GM12878 (cell line): ENCODE measurements at regions not wholly inside any gene's neighbourhood (a gene's known extent, or its start where the extent isn't known, plus 50 kb on each side); places are given as distances from the start of the nearest gene placed in this dataset.

Source experiments
- ATAC-seq: fragments of 200-7000 bp; cut with Tn5 transposase; 3 replicates; pipeline ENCODE4 v1.9.1; 2020; ENCODE audit warnings: mild to moderate bottlenecking, moderate library complexity
- BruUV-seq: library from RNA; stranded (reverse); fragments of 400-500 nt; replicated peaks from 2 replicates; lab custom pipeline; 2021; lab: Mats Ljungman, UMichigan
- CTCF ChIA-PET: fragments of 300-600 bp; sonication (Branson Sonifier 250); formaldehyde crosslinking; extraction: SDS; loops from one replicate; lab custom pipeline; 2021; ENCODE audit warnings: inconsistent platforms; lab: Yijun Ruan, JAX
- POLR2A ChIA-PET: fragments of 350-600 bp; formaldehyde crosslinking; extraction: SDS; loops from one replicate; lab custom pipeline; 2021; ENCODE audit warnings: inconsistent platforms; lab: Charles Lee
- RAD21 ChIA-PET: fragments of 300-600 bp; sonication (Branson Sonifier 250); formaldehyde crosslinking; loops from one replicate; lab custom pipeline; 2023; ENCODE audit warnings: antibody characterized with exemption; ENCODE audit not compliant: unreplicated experiment; lab: Charles Lee
- SMC1A ChIA-PET: fragments of 300-600 bp; sonication (Branson Sonifier 250); formaldehyde crosslinking; loops from one replicate; lab custom pipeline; 2023; ENCODE audit not compliant: unreplicated experiment, uncharacterized antibody; lab: Charles Lee
- DNase-seq: peaks from one replicate; pipeline ENCODE4 v3.0.0-alpha.2; 2011; ENCODE audit warnings: low read depth, low spot score
- FAIRE-seq: peaks from 3 replicates; lab custom pipeline; 2011; peaks lifted over from hg19 to GRCh38; lab: Jason Lieb, UNC
- H2AFZ ChIP-seq: 2 replicates; pipeline ENCODE4 v1.6.0; 2011; ENCODE audit warnings: low read depth, low read length, control low read depth; ENCODE audit not compliant: control insufficient read depth
- H3K27ac ChIP-seq: 2 replicates; pipeline ENCODE4 v1.5.1; 2011; ENCODE audit warnings: control low read depth; ENCODE audit not compliant: control insufficient read depth, insufficient read depth
- H3K27me3 ChIP-seq, 2 experiments: replicated peaks in 1 of 2; 2 replicates each; pipeline versions ENCODE4 v1.6.0 to v1.6.1; 2011; ENCODE audit warnings: low read length in 1 of 2; ENCODE audit not compliant: control insufficient read depth in 2 of 2, insufficient read depth in 2 of 2
- H3K36me3 ChIP-seq, 2 experiments: 2 replicates each; pipeline ENCODE4 v1.5.1; 2011; ENCODE audit warnings: low read length in 1 of 2; ENCODE audit not compliant: control insufficient read depth in 2 of 2, insufficient read depth in 2 of 2
- H3K4me1 ChIP-seq: 2 replicates; pipeline ENCODE4 v1.6.1; 2011; ENCODE audit warnings: mild to moderate bottlenecking, low read length, moderate library complexity, mixed read lengths; ENCODE audit not compliant: control insufficient read depth, insufficient read depth
- H3K4me2 ChIP-seq: 2 replicates; pipeline ENCODE4 v1.6.0; 2011; ENCODE audit warnings: control low read depth; ENCODE audit not compliant: control insufficient read depth, insufficient read depth
- H3K4me3 ChIP-seq: fragments of 200-600 bp; sonication (generic); 2 replicates; pipeline ENCODE4 v1.5.1; 2016
- H3K79me2 ChIP-seq: 2 replicates; pipeline ENCODE4 v1.6.0; 2011; ENCODE audit warnings: low read length; ENCODE audit not compliant: control insufficient read depth, insufficient read depth
- H3K9ac ChIP-seq: 2 replicates; pipeline ENCODE4 v1.8.0; 2011; ENCODE audit warnings: low read length, control low read depth, mixed read lengths; ENCODE audit not compliant: control insufficient read depth, insufficient read depth
- H3K9me3 ChIP-seq: replicated peaks from 3 replicates; pipeline ENCODE4 v1.5.1; 2011; ENCODE audit warnings: mild to moderate bottlenecking, low read length; ENCODE audit not compliant: control insufficient read depth, insufficient read depth
- H4K20me1 ChIP-seq: 2 replicates; pipeline ENCODE4 v1.6.0; 2011; ENCODE audit not compliant: control insufficient read depth, insufficient read depth
- ASH2L ChIP-seq: fragments of 300-600, 200-600 bp; sonication (generic); IDR thresholded peaks from 2 replicates; pipeline ENCODE4 v1.6.1; 2017; ENCODE audit warnings: low read depth, mild to moderate bottlenecking, borderline replicate concordance
- BMI1 ChIP-seq: fragments of 450-650 bp; IDR thresholded peaks from 2 replicates; pipeline ENCODE4 v1.6.1; 2016; ENCODE audit warnings: mild to moderate bottlenecking, moderate library complexity, borderline replicate concordance
- CBX5 ChIP-seq: sonication (generic); IDR thresholded peaks from 2 replicates; pipeline ENCODE4 v1.6.1; 2016; ENCODE audit warnings: low read depth, moderate library complexity, mild to moderate bottlenecking, inconsistent platforms
- CHD2 ChIP-seq: IDR thresholded peaks from 2 replicates; pipeline ENCODE4 v1.6.1; 2011; ENCODE audit warnings: low read depth, low read length, improper control_type of control experiment, borderline replicate concordance
- HDAC6 ChIP-seq: fragments of 200-600 bp; sonication (generic); IDR thresholded peaks from one replicate; pipeline ENCODE4 v1.8.0; 2017; ENCODE audit warnings: antibody characterized with exemption; ENCODE audit not compliant: unreplicated experiment
- MTA2 ChIP-seq: fragments of 450-650 bp; IDR thresholded peaks from 2 replicates; pipeline ENCODE4 v1.6.1; 2016; ENCODE audit warnings: low read depth, mild to moderate bottlenecking, moderate library complexity
- POLR2A ChIP-seq: IDR thresholded peaks from 2 replicates; pipeline ENCODE4 v1.6.1; 2011; ENCODE audit warnings: low read depth, mild to moderate bottlenecking, low read length
- SMAD1 ChIP-seq: fragments of 450-650 bp; IDR thresholded peaks from 2 replicates; pipeline ENCODE4 v1.6.1; 2018; ENCODE audit warnings: mild to moderate bottlenecking, low read depth; ENCODE audit not compliant: partially characterized antibody
- TCF3 ChIP-seq: IDR thresholded peaks from 2 replicates; pipeline ENCODE4 v1.6.1; 2012; ENCODE audit warnings: low read depth, mild to moderate bottlenecking, low read length, borderline replicate concordance; ENCODE audit not compliant: insufficient read depth
- TCF7 ChIP-seq: IDR thresholded peaks from 2 replicates; pipeline ENCODE4 v1.6.1; 2014; ENCODE audit warnings: antibody characterized with exemption, borderline replicate concordance
- ZBTB40 ChIP-seq: fragments of 450-650 bp; IDR thresholded peaks from 2 replicates; pipeline ENCODE4 v1.6.1; 2016; ENCODE audit warnings: mild to moderate bottlenecking, moderate library complexity, borderline replicate concordance
- ZNF217 ChIP-seq: fragments of 450-650 bp; IDR thresholded peaks from 2 replicates; pipeline ENCODE4 v1.6.1; 2017; ENCODE audit warnings: antibody characterized with exemption, mild to moderate bottlenecking
- WGBS: methylation state at CpG from one replicate; pipeline ENCODE4 v1.1.6; 2016; ENCODE audit warnings: low lambda C conversion rate; ENCODE audit not compliant: insufficient replicate concordance, insufficient coverage; ENCODE audit errors: missing lambda C conversion rate; 5-methylcytosine and 5-hydroxymethylcytosine counted together
- in situ Hi-C: fragments of 300-500 bp; cut with MboI; formaldehyde crosslinking; loops from 9 replicates; pipeline ENCODE4 v1.14.3; 2018; ENCODE audit warnings: mixed read lengths
- intact Hi-C: fragments of 100-400 bp; cut with micrococcal nuclease; formaldehyde crosslinking; loops from one replicate; pipeline ENCODE4 v1.14.2; 2022; ENCODE audit not compliant: unreplicated experiment
- TF ChIP-seq, protein P1 (sequence below): IDR thresholded peaks from 2 replicates; pipeline ENCODE4 v1.6.1; 2012; ENCODE audit warnings: improper control_type of control experiment, low read depth, low read length; ENCODE audit not compliant: insufficient replicate concordance
- TF ChIP-seq, protein P2 (sequence below): fragments of 450-650 bp; IDR thresholded peaks from 2 replicates; pipeline ENCODE4 v1.6.1; 2018; ENCODE audit warnings: mild to moderate bottlenecking, low read depth, moderate library complexity; ENCODE audit not compliant: partially characterized antibody

DNA sequence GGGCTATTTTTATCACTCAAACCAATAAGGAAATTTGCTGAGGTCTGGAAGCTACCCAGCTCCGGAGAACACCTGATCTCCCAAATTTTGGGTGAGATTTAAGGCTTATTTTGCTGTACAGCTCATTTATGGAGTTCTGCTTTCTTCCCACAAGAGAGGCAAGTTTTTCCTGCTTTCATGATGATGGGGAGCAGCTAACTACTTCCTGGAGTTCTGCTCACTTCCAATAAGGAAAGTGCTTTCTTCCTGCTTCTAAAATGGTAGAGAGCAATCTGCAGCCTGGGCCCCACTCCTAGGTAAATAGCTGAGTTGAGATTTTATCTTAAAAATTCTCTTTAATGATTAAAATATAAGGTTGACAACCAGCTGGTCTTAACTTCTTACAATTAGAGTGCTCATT, 606.0 kb upstream of the HTR2C start:
- ChIA-PET RAD21 (no interaction called here), POLR2A (no interaction called here), CTCF (no interaction called here), SMC1A (no interaction called here)
- Histone ChIP-seq H3K4me2 (no peak overlapping the region), H4K20me1 (no peaks in the 10 kb centered on the region), H3K27ac (no peak overlapping the region), H3K9me3 (no peaks in the 10 kb centered on the region), H3K4me1 (no peaks in the 10 kb centered on the region), H3K4me3 (no peak overlapping the region), H3K79me2 (no peaks in the 10 kb centered on the region), H3K9ac (no peak overlapping the region), H2AFZ (no peak overlapping the region), H3K27me3 (no peaks in the 10 kb centered on the region), H3K36me3 (no peaks in the 10 kb centered on the region)
- DNase-seq: no peak
- no peak for FAIRE-seq
- in situ Hi-C loops: no loop called here
- BruUV-seq: no TSS peak
- WGBS: 0% methylated on average over 1 of the region's 1 CpG
- ATAC-seq: no peak
- intact Hi-C loops: no loop called here
- TF ChIP-seq ASH2L (no peak), SMAD1 (no peak), POLR2A (no peak), ZBTB40 (no peak), ZNF217 (no peak), CBX5 (no peak), CHD2 (no peak), TCF3 (no peak), MTA2 (no peak), HDAC6 (no peak), BMI1 (no peak), TCF7 (no peak)
- TF ChIP-seq, protein P1, sequence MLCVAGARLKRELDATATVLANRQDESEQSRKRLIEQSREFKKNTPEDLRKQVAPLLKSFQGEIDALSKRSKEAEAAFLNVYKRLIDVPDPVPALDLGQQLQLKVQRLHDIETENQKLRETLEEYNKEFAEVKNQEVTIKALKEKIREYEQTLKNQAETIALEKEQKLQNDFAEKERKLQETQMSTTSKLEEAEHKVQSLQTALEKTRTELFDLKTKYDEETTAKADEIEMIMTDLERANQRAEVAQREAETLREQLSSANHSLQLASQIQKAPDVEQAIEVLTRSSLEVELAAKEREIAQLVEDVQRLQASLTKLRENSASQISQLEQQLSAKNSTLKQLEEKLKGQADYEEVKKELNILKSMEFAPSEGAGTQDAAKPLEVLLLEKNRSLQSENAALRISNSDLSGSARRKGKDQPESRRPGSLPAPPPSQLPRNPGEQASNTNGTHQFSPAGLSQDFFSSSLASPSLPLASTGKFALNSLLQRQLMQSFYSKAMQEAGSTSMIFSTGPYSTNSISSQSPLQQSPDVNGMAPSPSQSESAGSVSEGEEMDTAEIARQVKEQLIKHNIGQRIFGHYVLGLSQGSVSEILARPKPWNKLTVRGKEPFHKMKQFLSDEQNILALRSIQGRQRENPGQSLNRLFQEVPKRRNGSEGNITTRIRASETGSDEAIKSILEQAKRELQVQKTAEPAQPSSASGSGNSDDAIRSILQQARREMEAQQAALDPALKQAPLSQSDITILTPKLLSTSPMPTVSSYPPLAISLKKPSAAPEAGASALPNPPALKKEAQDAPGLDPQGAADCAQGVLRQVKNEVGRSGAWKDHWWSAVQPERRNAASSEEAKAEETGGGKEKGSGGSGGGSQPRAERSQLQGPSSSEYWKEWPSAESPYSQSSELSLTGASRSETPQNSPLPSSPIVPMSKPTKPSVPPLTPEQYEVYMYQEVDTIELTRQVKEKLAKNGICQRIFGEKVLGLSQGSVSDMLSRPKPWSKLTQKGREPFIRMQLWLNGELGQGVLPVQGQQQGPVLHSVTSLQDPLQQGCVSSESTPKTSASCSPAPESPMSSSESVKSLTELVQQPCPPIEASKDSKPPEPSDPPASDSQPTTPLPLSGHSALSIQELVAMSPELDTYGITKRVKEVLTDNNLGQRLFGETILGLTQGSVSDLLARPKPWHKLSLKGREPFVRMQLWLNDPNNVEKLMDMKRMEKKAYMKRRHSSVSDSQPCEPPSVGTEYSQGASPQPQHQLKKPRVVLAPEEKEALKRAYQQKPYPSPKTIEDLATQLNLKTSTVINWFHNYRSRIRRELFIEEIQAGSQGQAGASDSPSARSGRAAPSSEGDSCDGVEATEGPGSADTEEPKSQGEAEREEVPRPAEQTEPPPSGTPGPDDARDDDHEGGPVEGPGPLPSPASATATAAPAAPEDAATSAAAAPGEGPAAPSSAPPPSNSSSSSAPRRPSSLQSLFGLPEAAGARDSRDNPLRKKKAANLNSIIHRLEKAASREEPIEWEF: no peak
- TF ChIP-seq, protein P2, sequence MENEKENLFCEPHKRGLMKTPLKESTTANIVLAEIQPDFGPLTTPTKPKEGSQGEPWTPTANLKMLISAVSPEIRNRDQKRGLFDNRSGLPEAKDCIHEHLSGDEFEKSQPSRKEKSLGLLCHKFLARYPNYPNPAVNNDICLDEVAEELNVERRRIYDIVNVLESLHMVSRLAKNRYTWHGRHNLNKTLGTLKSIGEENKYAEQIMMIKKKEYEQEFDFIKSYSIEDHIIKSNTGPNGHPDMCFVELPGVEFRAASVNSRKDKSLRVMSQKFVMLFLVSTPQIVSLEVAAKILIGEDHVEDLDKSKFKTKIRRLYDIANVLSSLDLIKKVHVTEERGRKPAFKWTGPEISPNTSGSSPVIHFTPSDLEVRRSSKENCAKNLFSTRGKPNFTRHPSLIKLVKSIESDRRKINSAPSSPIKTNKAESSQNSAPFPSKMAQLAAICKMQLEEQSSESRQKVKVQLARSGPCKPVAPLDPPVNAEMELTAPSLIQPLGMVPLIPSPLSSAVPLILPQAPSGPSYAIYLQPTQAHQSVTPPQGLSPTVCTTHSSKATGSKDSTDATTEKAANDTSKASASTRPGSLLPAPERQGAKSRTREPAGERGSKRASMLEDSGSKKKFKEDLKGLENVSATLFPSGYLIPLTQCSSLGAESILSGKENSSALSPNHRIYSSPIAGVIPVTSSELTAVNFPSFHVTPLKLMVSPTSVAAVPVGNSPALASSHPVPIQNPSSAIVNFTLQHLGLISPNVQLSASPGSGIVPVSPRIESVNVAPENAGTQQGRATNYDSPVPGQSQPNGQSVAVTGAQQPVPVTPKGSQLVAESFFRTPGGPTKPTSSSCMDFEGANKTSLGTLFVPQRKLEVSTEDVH: no peak
